ENCODE measurements at regions not wholly inside any gene's neighbourhood (a gene's known extent, or its start where the extent isn't known, plus 50 kb on each side); places are given as distances from the start of the nearest gene placed in this dataset.

GRCh38 chr14:24744641-24745040 is 110.7 kb upstream of the GZMB start:
- peaks cover 3% of the 10 kb centered on the region for H3K9me3 Mint-ChIP-seq
- peaks cover 8% of the 10 kb centered on the region for H3K27me3 Mint-ChIP-seq
- H3K4me3 Mint-ChIP-seq: no peak overlapping the region
- CTCF ChIA-PET: interaction anchor here (0.7 kb wide), 1 partner anchor 13 kb away, joined by 4 read pairs; no protein-coding TSS in a partner anchor
- POLR2A ChIA-PET: no interaction called here
- H3K36me3 Mint-ChIP-seq: no peaks in the 10 kb centered on the region
- H3K4me1 Mint-ChIP-seq (ENCODE audit: low read depth): no peaks in the 10 kb centered on the region
- intact Hi-C loops (cut with micrococcal nuclease): no loop called here
- no peak overlapping the region for H3K27ac Mint-ChIP-seq
- DNase-seq: no peak

DNA sequence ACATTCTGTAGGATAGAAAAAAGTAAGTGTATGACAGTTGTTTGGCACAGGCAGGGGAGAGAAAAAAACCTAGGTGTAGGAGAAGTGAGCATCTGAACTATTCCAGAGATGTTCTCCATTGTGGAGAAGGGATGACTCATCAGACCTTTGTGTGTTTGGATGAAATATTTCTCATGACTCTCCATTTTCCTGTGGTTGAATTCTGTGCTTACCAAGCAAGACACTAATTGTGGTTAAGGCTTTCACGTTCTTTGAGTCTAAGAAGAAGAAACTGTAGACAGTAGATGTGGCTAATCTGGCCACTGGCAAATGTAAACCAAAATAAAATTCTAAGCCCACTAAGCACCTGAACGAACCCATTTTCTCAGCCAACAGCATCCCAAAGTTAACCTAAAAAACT is 107.9 kb upstream of the GZMB start:
- CTCF ChIA-PET: interaction anchor here (0.8 kb wide), 1 partner anchor 112 kb away, joined by 3 read pairs; no protein-coding TSS in a partner anchor
- DNase-seq: no peak
- H3K4me3 Mint-ChIP-seq: no peak overlapping the region
- POLR2A ChIA-PET: no interaction called here
- intact Hi-C loops (cut with micrococcal nuclease): no loop called here
- no peaks in the 10 kb centered on the region for H3K4me1 Mint-ChIP-seq (ENCODE audit: low read depth)
- no peak overlapping the region for H3K27ac Mint-ChIP-seq
- H3K36me3 Mint-ChIP-seq: no peaks in the 10 kb centered on the region
- H3K9me3 Mint-ChIP-seq: no peaks in the 10 kb centered on the region
- peaks cover 4% of the 10 kb centered on the region for H3K27me3 Mint-ChIP-seq

GRCh38 chr14:24735984-24736630 is 102.1 kb upstream of the GZMB start:
- POLR2A ChIA-PET: no interaction called here
- Mint-ChIP-seq H3K4me3 (no peak overlapping the region), H3K9me3 (no peaks in the 10 kb centered on the region), H3K27me3 (no peaks in the 10 kb centered on the region), H3K4me1 (ENCODE audit: low read depth) (no peaks in the 10 kb centered on the region), H3K27ac (no peak overlapping the region), H3K36me3 (no peaks in the 10 kb centered on the region)
- CTCF ChIA-PET: interaction anchor here (0.8 to 2.1 kb wide), 4 partner anchors 25 to 681 kb away, joined by 3 to 12 read pairs (median 4); no protein-coding TSS in a partner anchor
- no peak for DNase-seq
- intact Hi-C loops (cut with micrococcal nuclease): loop anchor here (2.0 kb wide), 1 partner anchor 397 kb away; no protein-coding TSS in a partner anchor

- H3K4me3 Mint-ChIP-seq: no peak overlapping the region
- H3K4me1 Mint-ChIP-seq (ENCODE audit: low read depth): no peaks in the 10 kb centered on the region
- POLR2A ChIA-PET: no interaction called here
- CTCF ChIA-PET: interaction anchor here (0.6 to 1.5 kb wide), 6 partner anchors 11 to 1620 kb away, joined by 3 to 5 read pairs (median 4); no protein-coding TSS in a partner anchor
- DNase-seq: peak; percentile 17
- intact Hi-C loops (cut with micrococcal nuclease): loop anchor here (2.0 kb wide), 1 partner anchor 398 kb away; no protein-coding TSS in a partner anchor
- no peaks in the 10 kb centered on the region for H3K27me3 Mint-ChIP-seq
- no peaks in the 10 kb centered on the region for H3K36me3 Mint-ChIP-seq
- H3K27ac Mint-ChIP-seq: no peak overlapping the region
- H3K9me3 Mint-ChIP-seq: no peaks in the 10 kb centered on the region
Observed at GRCh38 chr14:24734917-24735500, 101.0 kb upstream of the GZMB start.

- ChIA-PET CTCF (interaction anchor here (6.8 kb wide), 1 partner anchor 16 kb away, joined by 51 read pairs; no protein-coding TSS in a partner anchor), POLR2A (no interaction called here)
- no peak for DNase-seq
- Mint-ChIP-seq H3K27ac (no peak overlapping the region), H3K27me3 (peaks cover 6% of the 10 kb centered on the region), H3K36me3 (no peaks in the 10 kb centered on the region), H3K4me1 (ENCODE audit: low read depth) (no peaks in the 10 kb centered on the region), H3K9me3 (peaks cover 6% of the 10 kb centered on the region), H3K4me3 (no peak overlapping the region)
- intact Hi-C loops (cut with micrococcal nuclease): no loop called here
Observed at GRCh38 chr14:24726480-24726879, 92.5 kb upstream of the GZMB start.

GRCh38 chr14:24725311-24725710 is 91.3 kb upstream of the GZMB start:
- DNase-seq: no peak
- Mint-ChIP-seq H3K4me3 (no peak overlapping the region), H3K27me3 (peaks cover 6% of the 10 kb centered on the region), H3K9me3 (peaks cover 6% of the 10 kb centered on the region), H3K27ac (no peak overlapping the region), H3K36me3 (no peaks in the 10 kb centered on the region), H3K4me1 (ENCODE audit: low read depth) (no peaks in the 10 kb centered on the region)
- ChIA-PET CTCF (interaction anchor here (6.8 kb wide), 1 partner anchor 14 kb away, joined by 51 read pairs; no protein-coding TSS in a partner anchor), POLR2A (no interaction called here)
- intact Hi-C loops (cut with micrococcal nuclease): no loop called here

DNA sequence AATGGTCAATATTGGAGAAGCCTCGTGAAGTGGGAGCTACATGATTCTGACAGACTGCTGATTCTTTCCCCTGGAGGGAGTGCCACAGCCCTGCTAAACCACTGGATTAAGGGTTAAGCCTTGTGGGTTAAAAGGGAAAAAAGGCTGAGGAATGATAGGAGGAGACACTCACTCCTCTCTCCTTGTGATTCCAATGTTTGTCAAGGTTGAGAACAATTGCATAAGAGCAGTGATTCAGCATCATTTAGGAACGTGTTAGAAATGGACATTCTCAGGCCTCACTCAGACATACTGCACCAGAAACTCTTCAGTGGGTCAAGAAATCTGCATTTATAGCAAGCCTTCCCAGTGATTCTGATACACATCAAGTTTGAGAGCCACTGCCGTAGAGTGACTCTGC is 87.8 kb upstream of the GZMB start:
- Mint-ChIP-seq H3K27me3 (peaks cover 2% of the 10 kb centered on the region), H3K4me3 (no peak overlapping the region), H3K27ac (no peak overlapping the region), H3K9me3 (no peaks in the 10 kb centered on the region), H3K36me3 (no peaks in the 10 kb centered on the region), H3K4me1 (ENCODE audit: low read depth) (no peaks in the 10 kb centered on the region)
- ChIA-PET POLR2A (no interaction called here), CTCF (interaction anchor here (6.8 kb wide), 1 partner anchor 11 kb away, joined by 51 read pairs; no protein-coding TSS in a partner anchor)
- DNase-seq: no peak
- intact Hi-C loops (cut with micrococcal nuclease): no loop called here

DNA sequence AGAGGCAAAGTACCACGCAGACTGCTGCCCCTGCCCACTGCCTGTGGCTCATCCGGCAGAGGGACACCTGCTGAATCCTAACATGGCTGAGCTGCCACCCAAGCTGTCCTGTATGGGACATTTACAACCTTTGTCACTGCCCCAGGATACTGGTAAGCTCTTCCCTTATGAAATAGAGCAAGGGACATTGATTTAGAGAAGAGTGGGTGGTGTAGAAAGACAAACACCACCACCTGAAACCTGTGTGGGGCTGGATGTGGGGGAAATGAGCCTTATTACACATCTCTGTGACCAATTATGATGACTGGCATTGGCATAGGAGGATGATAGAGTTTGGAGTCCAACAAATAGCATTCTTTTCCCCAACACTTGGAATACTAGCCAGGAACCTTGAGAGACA is 81.2 kb upstream of the GZMB start:
- ChIA-PET POLR2A (interaction anchor here (1.3 kb wide), 1 partner anchor 22 kb away, joined by 4 read pairs; no protein-coding TSS in a partner anchor), CTCF (no interaction called here)
- Mint-ChIP-seq H3K4me1 (ENCODE audit: low read depth) (peaks cover 4% of the 10 kb centered on the region), H3K27ac (no peak overlapping the region), H3K27me3 (peaks cover 6% of the 10 kb centered on the region), H3K4me3 (no peak overlapping the region), H3K36me3 (no peaks in the 10 kb centered on the region), H3K9me3 (no peaks in the 10 kb centered on the region)
- intact Hi-C loops (cut with micrococcal nuclease): no loop called here
- peak; percentile 19 for DNase-seq

GRCh38 chr14:24713404-24713803 is 79.4 kb upstream of the GZMB start:
- H3K4me1 Mint-ChIP-seq (ENCODE audit: low read depth): peaks cover 4% of the 10 kb centered on the region
- no peak overlapping the region for H3K4me3 Mint-ChIP-seq
- DNase-seq: no peak
- CTCF ChIA-PET: interaction anchor here (1.2 to 4.5 kb wide), 2 partner anchors 8 to 34 kb away, joined by 4 to 19 read pairs; no protein-coding TSS in a partner anchor
- POLR2A ChIA-PET: no interaction called here
- no peaks in the 10 kb centered on the region for H3K36me3 Mint-ChIP-seq
- no peak overlapping the region for H3K27ac Mint-ChIP-seq
- peaks cover 6% of the 10 kb centered on the region for H3K27me3 Mint-ChIP-seq
- intact Hi-C loops (cut with micrococcal nuclease): no loop called here
- H3K9me3 Mint-ChIP-seq: no peaks in the 10 kb centered on the region

- POLR2A ChIA-PET: interaction anchor here (1.2 kb wide), 1 partner anchor 20 kb away, joined by 3 read pairs; no protein-coding TSS in a partner anchor
- H3K27ac Mint-ChIP-seq: no peak overlapping the region
- H3K9me3 Mint-ChIP-seq: no peaks in the 10 kb centered on the region
- DNase-seq: no peak
- peaks cover 6% of the 10 kb centered on the region for H3K27me3 Mint-ChIP-seq
- CTCF ChIA-PET: interaction anchor here (4.5 kb wide), 2 partner anchors 10 to 33 kb away, joined by 19 to 51 read pairs; no protein-coding TSS in a partner anchor
- no peak overlapping the region for H3K4me3 Mint-ChIP-seq
- H3K4me1 Mint-ChIP-seq (ENCODE audit: low read depth): peaks cover 4% of the 10 kb centered on the region
- intact Hi-C loops (cut with micrococcal nuclease): no loop called here
- no peaks in the 10 kb centered on the region for H3K36me3 Mint-ChIP-seq
Observed at GRCh38 chr14:24712909-24713308, 78.9 kb upstream of the GZMB start.

DNA sequence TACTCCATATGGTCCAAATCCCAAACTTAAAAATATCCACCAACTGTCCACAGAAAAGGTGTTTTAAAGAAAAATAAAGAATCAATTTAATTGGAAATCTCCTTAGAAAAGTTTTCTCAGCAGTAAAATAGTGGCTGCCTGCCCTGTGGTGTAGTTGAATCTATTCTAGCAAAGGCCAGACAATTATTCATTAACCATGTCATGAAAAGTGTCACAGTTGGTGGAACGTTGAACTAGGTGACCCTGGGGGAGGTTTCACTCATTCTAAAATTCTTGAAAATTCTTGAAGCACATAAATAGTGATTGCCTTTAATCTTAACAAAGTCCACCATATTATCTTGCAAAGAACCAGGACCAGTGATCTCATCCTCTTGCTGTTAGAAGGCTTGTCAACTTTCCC is 78.4 kb upstream of the GZMB start:
- Mint-ChIP-seq H3K4me1 (ENCODE audit: low read depth) (peaks cover 4% of the 10 kb centered on the region), H3K9me3 (no peaks in the 10 kb centered on the region), H3K27me3 (peaks cover 6% of the 10 kb centered on the region), H3K27ac (no peak overlapping the region), H3K36me3 (no peaks in the 10 kb centered on the region), H3K4me3 (no peak overlapping the region)
- no peak for DNase-seq
- intact Hi-C loops (cut with micrococcal nuclease): no loop called here
- ChIA-PET POLR2A (interaction anchor here (1.2 kb wide), 1 partner anchor 19 kb away, joined by 3 read pairs; no protein-coding TSS in a partner anchor), CTCF (interaction anchor here (1.0 to 4.5 kb wide), 3 partner anchors 11 to 688 kb away, joined by 3 to 51 read pairs (median 19); no protein-coding TSS in a partner anchor)

DNA sequence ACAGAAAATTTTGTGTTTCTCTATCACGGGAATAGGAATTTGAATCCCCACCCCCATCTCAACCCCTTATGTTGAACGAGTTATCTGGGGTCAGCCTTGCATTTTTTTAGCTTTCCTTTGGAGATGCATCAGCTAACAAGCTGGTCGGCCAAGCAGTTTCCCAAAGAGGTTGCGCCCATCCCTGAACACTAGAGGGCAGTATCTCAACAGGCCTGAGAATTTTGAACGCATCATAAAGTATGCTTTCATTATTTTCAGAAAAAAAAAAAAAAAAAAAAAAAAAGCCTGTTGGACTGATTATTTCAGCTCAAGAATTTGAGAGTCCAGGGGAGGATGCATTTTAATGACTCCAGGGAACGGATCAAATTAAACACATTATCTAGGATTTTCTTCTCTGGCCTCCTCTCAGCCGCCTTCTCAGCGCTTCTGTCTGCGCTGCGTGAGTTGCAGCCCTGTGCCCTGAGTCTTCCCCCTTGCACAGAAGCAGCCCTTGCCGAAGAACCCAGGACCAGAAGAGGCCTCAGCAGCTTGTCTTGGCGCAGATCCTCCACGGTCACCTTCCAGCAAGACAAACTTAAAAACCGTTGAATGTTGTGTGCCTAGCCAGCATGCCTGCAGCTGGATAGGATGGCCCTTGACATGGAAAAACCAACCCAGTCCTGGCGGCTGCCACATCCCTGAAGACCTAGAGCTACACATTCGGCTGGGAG is 76.6 kb upstream of the GZMB start:
- POLR2A ChIA-PET: no interaction called here
- CTCF ChIA-PET: interaction anchor here (0.6 to 4.5 kb wide), 37 partner anchors 9 to 697 kb away, joined by 3 to 64 read pairs (median 4); no protein-coding TSS in a partner anchor
- Mint-ChIP-seq H3K4me3 (no peak overlapping the region), H3K9me3 (no peaks in the 10 kb centered on the region), H3K4me1 (ENCODE audit: low read depth) (peaks cover 4% of the 10 kb centered on the region), H3K27me3 (peaks cover 6% of the 10 kb centered on the region), H3K27ac (no peak overlapping the region), H3K36me3 (no peaks in the 10 kb centered on the region)
- intact Hi-C loops (cut with micrococcal nuclease): loop anchor here (1.0 kb wide), 2 partner anchors 422 to 441 kb away; no protein-coding TSS in a partner anchor
- peak; percentile 69 for DNase-seq

Data from activated CD4-positive, alpha-beta memory T cell treated with anti-CD3 and anti-CD28 coated beads for 36 hours (primary cell).